Common myeloid progenitor, CD34-positive (primary cell): ENCODE measurements at regions not wholly inside any gene's neighbourhood (a gene's known extent, or its start where the extent isn't known, plus 50 kb on each side); places are given as distances from the start of the nearest gene placed in this dataset.

ENCODE experiments used
- CTCF ChIA-PET: fragments of 350-600 bp; sonication (Branson Sonifier 250); formaldehyde crosslinking; loops from one replicate; lab custom pipeline; 2021; ENCODE audit warnings: antibody characterized with exemption; lab: Charles Lee
- POLR2A ChIA-PET: fragments of 350-600 bp; sonication (Branson Sonifier 250); formaldehyde crosslinking; loops from one replicate; lab custom pipeline; 2021; ENCODE audit warnings: antibody characterized with exemption; lab: Charles Lee
- DNase-seq, 3 donors: peaks; one replicate each; pipeline versions ENCODE4 v3.0.0 to v3.0.0-alpha.2; 2013
- H3K27ac ChIP-seq, 2 experiments: 1 replicate in 1 of 2; 2 replicates in 1 of 2; pipeline ENCODE4 v1.7.0; 2013; ENCODE audit warnings: inconsistent platforms in 2 of 2, low read length in 2 of 2, mild to moderate bottlenecking in 2 of 2, low read depth in 1 of 2, moderate library complexity in 1 of 2; ENCODE audit not compliant: severe bottlenecking in 2 of 2, insufficient read depth in 1 of 2, poor library complexity in 1 of 2
- H3K27me3 ChIP-seq, 5 experiments: replicated peaks in 2 of 5; 1 replicate in 3 of 5; 2 replicates in 2 of 5; pipeline versions ENCODE4 v1.6.1 to v1.7.0; 2013; ENCODE audit warnings: low read length in 4 of 5, mild to moderate bottlenecking in 2 of 5, moderate library complexity in 2 of 5, inconsistent platforms in 1 of 5; ENCODE audit not compliant: insufficient read depth in 5 of 5, control insufficient read depth in 4 of 5
- H3K36me3 ChIP-seq, 4 experiments: 1 replicate in 2 of 4; 2 replicates in 2 of 4; pipeline versions ENCODE4 v1.6.1 to v1.7.0; 2013; ENCODE audit warnings: low read length in 3 of 4, control low read depth in 1 of 4, mild to moderate bottlenecking in 1 of 4; ENCODE audit not compliant: control insufficient read depth in 4 of 4, insufficient read depth in 4 of 4
- H3K4me1 ChIP-seq, 4 experiments: 1 replicate in 3 of 4; 2 replicates in 1 of 4; pipeline versions ENCODE4 v1.6.1 to v1.7.1; 2013; ENCODE audit warnings: low read length in 3 of 4, mild to moderate bottlenecking in 3 of 4, control low read depth in 1 of 4, inconsistent platforms in 1 of 4, moderate library complexity in 1 of 4; ENCODE audit not compliant: control insufficient read depth in 4 of 4, insufficient read depth in 4 of 4; ENCODE audit errors: control extremely low read depth in 1 of 4
- H3K4me3 ChIP-seq, 7 experiments: 1 replicate in 4 of 7; 2 replicates in 3 of 7; pipeline versions ENCODE4 v1.5.1 to v1.7.0; 2013; ENCODE audit warnings: mild to moderate bottlenecking in 7 of 7, low read length in 6 of 7, moderate library complexity in 6 of 7, inconsistent platforms in 2 of 7, low read depth in 2 of 7, control low read depth in 1 of 7; ENCODE audit not compliant: insufficient read depth in 4 of 7, control insufficient read depth in 1 of 7; ENCODE audit errors: extremely low read depth in 1 of 7
- H3K9me3 ChIP-seq, 5 experiments: 1 replicate in 4 of 5; 2 replicates in 1 of 5; pipeline versions ENCODE4 v1.6.1 to v1.7.1; 2013; ENCODE audit warnings: low read length in 4 of 5, mild to moderate bottlenecking in 2 of 5, inconsistent platforms in 1 of 5, low read depth in 1 of 5, moderate library complexity in 1 of 5; ENCODE audit not compliant: control insufficient read depth in 4 of 5, insufficient read depth in 2 of 5; ENCODE audit errors: control extremely low read depth in 1 of 5
- WGBS: methylation state at CpG from one replicate; pipeline ENCODE4 v1.1.5; 2013; ENCODE audit not compliant: insufficient coverage; 5-methylcytosine and 5-hydroxymethylcytosine counted together

DNA sequence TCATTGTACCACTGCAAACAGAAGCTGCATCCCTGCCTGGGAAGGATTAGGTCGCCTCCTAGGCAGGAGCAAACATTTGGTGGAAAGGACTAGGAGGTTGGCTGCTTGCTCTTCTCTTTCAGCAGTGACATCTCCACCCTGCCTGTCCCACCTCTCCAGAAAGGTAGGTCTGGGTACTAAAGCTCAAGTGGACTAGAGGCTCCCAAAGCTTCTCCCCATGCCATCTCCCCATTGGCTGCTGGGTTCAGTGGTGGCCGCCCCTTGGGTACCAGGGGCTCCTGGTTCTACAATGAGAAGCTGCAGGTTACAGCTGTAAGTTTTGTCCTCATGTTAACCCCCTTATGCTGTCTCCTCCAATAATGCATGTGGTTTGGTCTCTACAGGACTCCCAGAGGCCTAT, 180.7 kb upstream of the MKI67 start:
- peaks cover 0 to 8% (median under 1%) of the 10 kb centered on the region in 5 experiments for H3K27me3 ChIP-seq
- H3K4me3 ChIP-seq: no peak overlapping the region
- WGBS: 93% methylated on average over 2 of the region's 2 CpGs
- ChIA-PET CTCF (no interaction called here), POLR2A (no interaction called here)
- H3K9me3 ChIP-seq: peaks cover 0 to 3% (median 0%) of the 10 kb centered on the region in 5 experiments
- no peak for DNase-seq
- H3K27ac ChIP-seq: no peak overlapping the region
- H3K36me3 ChIP-seq: no peaks in the 10 kb centered on the region
- H3K4me1 ChIP-seq: peaks cover 0 to 6% (median 0%) of the 10 kb centered on the region in 4 experiments

DNA sequence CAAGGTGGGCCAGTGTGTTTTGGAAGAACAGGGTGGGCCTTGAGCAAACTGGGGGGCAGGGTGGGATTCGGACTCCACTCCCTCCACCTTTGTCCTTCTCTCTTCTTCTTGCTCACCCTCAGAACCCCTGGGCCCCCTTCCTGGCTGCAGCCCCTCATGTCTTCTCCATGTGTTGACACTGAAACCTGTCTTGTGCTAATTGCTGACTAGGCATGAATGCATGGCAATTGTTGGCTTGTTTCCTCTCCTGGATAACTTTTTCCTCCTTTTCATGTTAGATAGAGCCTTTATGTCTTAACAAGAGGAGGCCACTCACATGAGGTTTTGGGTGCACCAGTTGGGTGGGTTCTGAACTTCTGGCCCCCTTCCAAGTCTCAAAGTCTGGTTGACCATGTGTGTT, 181.6 kb upstream of the MKI67 start:
- Histone ChIP-seq H3K4me1 (peaks cover 0 to 6% (median 0%) of the 10 kb centered on the region in 4 experiments), H3K36me3 (no peaks in the 10 kb centered on the region), H3K9me3 (no peaks in the 10 kb centered on the region), H3K4me3 (no peak overlapping the region), H3K27me3 (peaks cover 0 to 8% (median 2%) of the 10 kb centered on the region in 5 experiments), H3K27ac (no peak overlapping the region)
- POLR2A ChIA-PET: no interaction called here
- 100% methylated on average over 1 of the region's 1 CpG for WGBS
- no peak for DNase-seq
- CTCF ChIA-PET: no interaction called here

GRCh38 chr10:128310971-128311658, 184.9 kb upstream of the MKI67 start:
- no peak for DNase-seq
- POLR2A ChIA-PET: no interaction called here
- Histone ChIP-seq H3K9me3 (no peaks in the 10 kb centered on the region), H3K36me3 (no peaks in the 10 kb centered on the region), H3K27ac (no peak overlapping the region), H3K27me3 (peaks cover 0 to 9% (median 6%) of the 10 kb centered on the region in 5 experiments), H3K4me1 (peaks cover 0 to 6% (median 0%) of the 10 kb centered on the region in 4 experiments), H3K4me3 (no peak overlapping the region)
- 94% methylated on average over 9 of the region's 9 CpGs for WGBS
- CTCF ChIA-PET: no interaction called here

DNA sequence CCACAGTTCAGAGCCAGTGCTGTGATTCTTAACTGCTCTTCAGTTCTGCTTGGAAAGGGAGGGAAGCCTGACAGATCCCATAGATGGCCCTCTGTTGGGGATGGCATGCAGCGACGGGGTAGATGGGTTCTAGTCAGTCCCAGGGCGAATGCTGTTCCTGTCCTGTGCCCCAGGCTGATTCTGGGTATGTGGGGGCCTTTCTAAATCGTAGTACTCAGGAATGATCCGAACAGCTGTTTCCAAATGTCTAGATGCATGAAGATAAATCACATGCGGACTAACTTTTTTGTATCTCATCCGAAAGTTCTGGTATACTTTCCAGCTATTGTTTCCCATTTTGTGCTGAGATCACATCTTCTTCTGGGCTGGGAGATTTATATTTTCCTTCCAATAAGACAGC, 186.0 kb upstream of the MKI67 start:
- Histone ChIP-seq H3K27me3 (peaks cover 0 to 12% (median 3%) of the 10 kb centered on the region in 5 experiments), H3K4me3 (no peak overlapping the region), H3K9me3 (no peaks in the 10 kb centered on the region), H3K4me1 (no peaks in the 10 kb centered on the region), H3K36me3 (no peaks in the 10 kb centered on the region), H3K27ac (no peak overlapping the region)
- POLR2A ChIA-PET: no interaction called here
- CTCF ChIA-PET: no interaction called here
- DNase-seq: no peak
- WGBS: 95% methylated on average over 5 of the region's 7 CpGs

DNA sequence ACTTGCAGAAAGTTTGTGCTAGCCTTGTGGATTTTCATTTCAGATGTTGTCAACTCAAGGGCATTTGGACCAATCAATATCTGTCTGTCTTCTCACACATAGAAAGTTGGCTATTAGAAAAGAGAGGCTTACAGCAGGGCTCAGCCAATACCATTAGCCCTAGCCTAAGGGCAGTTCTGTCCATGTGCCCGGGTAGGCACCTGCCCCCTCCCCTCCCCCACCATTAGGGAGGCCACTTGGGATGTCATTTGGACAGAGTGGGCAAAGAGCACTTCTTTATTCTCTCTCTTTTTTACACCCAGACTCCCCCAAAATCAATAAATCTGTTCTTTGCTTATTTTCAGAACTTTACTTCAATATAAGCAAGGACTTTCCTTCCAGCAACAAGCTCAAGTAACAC, 188.5 kb upstream of the MKI67 start:
- Histone ChIP-seq H3K27me3 (peaks cover 0 to 12% (median 0%) of the 10 kb centered on the region in 5 experiments), H3K4me3 (no peak overlapping the region), H3K27ac (no peak overlapping the region), H3K9me3 (peaks cover 0 to 1% (median 0%) of the 10 kb centered on the region in 5 experiments), H3K4me1 (no peaks in the 10 kb centered on the region), H3K36me3 (no peaks in the 10 kb centered on the region)
- WGBS: 83% methylated on average over 1 of the region's 1 CpG
- ChIA-PET CTCF (no interaction called here), POLR2A (no interaction called here)
- no peak for DNase-seq

DNA sequence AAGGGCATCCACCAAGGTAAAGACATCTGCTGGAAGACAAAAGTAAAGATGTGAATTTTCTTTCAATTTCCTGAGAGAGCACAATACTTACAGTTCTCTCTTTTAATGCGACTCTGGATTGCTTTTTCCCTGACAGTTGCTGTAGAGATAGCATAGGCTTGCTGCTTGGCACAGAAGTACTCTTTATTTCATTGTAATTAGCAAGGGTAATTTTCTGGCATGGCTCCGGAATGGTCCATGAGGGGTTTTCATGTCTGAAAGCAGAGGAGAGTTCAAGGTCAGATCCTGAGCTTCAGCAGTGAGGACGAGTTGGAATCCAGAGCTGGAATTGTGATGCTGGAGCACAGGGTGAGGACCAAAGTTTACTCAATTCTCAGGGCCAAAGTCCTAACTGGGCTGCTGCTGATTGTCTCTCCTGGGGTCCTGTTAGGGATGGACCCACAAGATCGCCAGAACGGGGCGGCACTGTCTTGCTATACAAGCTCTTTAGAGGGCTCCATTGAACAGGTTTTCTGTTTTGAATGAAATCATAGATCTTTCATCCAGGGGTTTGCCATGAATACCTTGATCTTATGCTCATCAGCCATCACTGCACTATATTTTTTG, 190.0 kb upstream of the MKI67 start:
- Histone ChIP-seq H3K27me3 (peaks cover 0 to 12% (median 0%) of the 10 kb centered on the region in 5 experiments), H3K4me1 (no peaks in the 10 kb centered on the region), H3K4me3 (no peak overlapping the region), H3K36me3 (no peaks in the 10 kb centered on the region), H3K27ac (no peak overlapping the region), H3K9me3 (peaks cover 0 to 1% (median 0%) of the 10 kb centered on the region in 5 experiments)
- ChIA-PET CTCF (no interaction called here), POLR2A (no interaction called here)
- 100% methylated on average over 5 of the region's 6 CpGs for WGBS
- DNase-seq: no peak

DNA sequence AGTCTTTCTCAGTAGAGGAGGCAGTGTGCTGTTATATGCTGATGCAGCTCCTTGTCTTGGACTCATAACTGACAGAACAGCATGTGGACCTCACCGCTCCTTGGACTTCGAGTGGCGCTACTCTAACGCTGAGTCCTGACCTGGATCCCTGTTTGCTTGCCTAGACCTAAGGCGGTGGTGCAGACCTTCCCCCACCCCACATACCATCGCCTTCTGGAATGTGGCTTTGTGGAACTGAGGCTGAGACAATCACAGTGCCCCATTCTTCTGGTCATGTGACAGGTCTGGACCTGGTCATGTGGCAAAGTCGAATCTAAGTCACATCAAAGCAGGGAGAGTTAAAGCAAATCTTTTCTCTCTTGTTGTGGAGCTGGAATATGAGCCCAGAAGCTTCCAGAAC, 190.7 kb upstream of the MKI67 start:
- DNase-seq: no peak
- no peaks in the 10 kb centered on the region for H3K4me1 ChIP-seq
- H3K4me3 ChIP-seq: no peak overlapping the region
- H3K36me3 ChIP-seq: no peaks in the 10 kb centered on the region
- peaks cover 0 to 12% (median 0%) of the 10 kb centered on the region in 5 experiments for H3K27me3 ChIP-seq
- no peak overlapping the region for H3K27ac ChIP-seq
- 75% methylated on average over 2 of the region's 7 CpGs for WGBS
- CTCF ChIA-PET: no interaction called here
- POLR2A ChIA-PET: no interaction called here
- peaks cover 0 to 1% (median 0%) of the 10 kb centered on the region in 5 experiments for H3K9me3 ChIP-seq
